ACHN (cell line): ENCODE measurements at regions not wholly inside any gene's neighbourhood (a gene's known extent, or its start where the extent isn't known, plus 50 kb on each side); places are given as distances from the start of the nearest gene placed in this dataset.
A peak's percentile ranks its signal among the peaks of the same experiment; 100 is the strongest.
"Not testable (repeated sequence)": the region's sequence is repeated elsewhere in the genome, so short reads cannot be mapped to it uniquely, and the experiment has no call there.

Experiments
- DNase-seq: peaks from one replicate; pipeline ENCODE4 v3.0.0-alpha.2; 2015
- in situ Hi-C: cut with HindIII; loops from 2 replicates; pipeline ENCODE4 v1.10.0; 2017; ENCODE audit warnings: low sequenced_read_pairs, low pct_ligation_motif_present, low pct_unique_long_range_greater_than_20kb

DNA sequence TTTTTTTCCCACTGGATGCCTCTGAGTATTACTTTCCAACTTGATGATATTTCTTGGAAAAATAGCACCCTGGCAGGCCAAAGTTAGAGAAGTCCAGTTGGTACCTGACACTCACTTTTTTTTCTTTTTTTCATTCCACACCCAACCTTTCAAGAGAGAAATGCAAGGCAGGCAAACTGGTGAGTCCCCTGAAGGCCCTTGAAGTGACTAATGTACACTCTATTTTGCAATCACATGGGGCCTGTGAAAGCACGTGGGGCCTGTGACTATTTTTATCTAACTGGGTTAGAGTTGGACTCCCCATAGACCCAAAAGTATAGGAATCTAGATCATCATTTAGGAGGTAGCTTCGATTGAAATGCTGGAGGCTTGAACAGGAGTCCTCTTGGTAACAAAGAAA, 316.7 kb downstream of the CHL1 start:
- DNase-seq, result no peak
- in situ Hi-C loops, result no loop called here

DNA sequence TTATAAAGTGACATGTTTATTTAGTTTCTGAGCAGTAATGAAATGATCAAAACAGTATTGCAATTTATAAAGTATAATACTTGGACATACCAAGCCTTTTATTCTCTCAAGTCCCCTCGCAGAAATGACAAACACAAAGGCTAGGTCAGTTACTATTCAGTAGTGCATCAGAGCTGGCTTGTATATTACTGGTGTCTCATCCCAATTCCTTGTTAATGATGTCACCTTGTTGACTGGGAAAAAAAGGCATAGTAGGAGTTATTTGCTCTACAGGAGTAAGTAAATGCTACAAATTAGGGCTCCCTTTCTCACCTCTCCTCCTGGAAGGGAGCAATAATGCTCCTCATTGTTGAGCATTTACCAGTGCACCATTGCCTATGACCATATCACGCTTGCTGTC, 317.6 kb downstream of the CHL1 start:
- in situ Hi-C loops, result no loop called here
- no peak for DNase-seq

DNA sequence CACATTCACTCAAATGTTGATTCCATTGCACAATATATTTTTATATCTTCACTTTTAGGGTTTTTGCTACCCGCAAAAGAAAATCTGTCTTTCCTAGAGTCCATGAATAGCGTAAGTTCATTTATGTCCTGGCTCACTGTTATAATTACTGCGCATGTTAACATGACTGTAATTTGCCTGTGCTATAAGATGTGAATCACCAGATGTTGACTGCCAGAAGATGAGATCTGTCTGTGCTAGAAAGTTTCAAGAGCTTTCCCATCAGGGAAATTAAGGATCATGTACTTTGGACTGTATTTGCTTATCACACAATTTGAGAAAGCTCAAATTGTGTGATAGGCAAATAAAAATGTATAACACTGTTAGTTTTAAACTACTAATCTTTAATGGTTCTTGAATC, 322.5 kb downstream of the CHL1 start:
- in situ Hi-C loops, result no loop called here
- no peak for DNase-seq

DNA sequence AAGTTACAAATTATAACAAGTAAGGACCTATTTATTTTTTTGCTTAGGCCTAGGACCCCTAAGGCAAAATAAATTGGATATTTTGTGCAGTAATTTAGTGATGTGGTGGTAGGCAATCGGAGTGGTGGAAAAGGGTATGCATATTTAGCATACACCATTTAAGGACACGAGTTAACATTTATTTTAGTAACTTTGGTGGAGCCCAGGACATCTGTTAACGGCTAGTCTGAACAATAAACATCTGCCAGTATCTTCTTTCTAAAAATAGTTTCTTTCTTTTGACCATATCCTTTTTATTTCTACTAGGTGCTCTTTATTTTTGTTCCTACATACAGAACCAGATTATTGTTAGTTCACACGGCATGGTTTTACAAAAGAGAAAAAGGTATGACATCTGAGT, 326.3 kb downstream of the CHL1 start:
- no peak for DNase-seq
- in situ Hi-C loops, result no loop called here

DNA sequence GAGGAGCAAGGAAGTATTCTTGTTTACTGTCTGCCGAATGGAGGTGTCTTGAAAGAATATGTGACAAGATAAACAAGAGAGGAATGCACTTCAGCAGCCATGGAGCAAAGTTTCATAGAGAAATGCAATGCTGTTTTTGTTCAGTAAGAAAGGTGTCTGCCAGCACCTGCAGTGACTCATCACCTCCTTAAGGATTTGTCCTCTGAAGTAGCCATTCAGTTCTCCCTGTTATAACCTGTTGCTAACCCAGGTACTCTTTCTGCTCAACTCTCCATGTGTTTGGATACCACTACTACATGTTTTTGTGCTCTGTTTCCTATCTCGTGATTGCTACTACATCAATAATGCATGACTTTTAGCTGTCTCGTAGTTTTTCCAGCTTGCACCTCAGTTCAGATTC, 328.9 kb downstream of the CHL1 start:
- in situ Hi-C loops, result no loop called here
- no peak for DNase-seq

DNA sequence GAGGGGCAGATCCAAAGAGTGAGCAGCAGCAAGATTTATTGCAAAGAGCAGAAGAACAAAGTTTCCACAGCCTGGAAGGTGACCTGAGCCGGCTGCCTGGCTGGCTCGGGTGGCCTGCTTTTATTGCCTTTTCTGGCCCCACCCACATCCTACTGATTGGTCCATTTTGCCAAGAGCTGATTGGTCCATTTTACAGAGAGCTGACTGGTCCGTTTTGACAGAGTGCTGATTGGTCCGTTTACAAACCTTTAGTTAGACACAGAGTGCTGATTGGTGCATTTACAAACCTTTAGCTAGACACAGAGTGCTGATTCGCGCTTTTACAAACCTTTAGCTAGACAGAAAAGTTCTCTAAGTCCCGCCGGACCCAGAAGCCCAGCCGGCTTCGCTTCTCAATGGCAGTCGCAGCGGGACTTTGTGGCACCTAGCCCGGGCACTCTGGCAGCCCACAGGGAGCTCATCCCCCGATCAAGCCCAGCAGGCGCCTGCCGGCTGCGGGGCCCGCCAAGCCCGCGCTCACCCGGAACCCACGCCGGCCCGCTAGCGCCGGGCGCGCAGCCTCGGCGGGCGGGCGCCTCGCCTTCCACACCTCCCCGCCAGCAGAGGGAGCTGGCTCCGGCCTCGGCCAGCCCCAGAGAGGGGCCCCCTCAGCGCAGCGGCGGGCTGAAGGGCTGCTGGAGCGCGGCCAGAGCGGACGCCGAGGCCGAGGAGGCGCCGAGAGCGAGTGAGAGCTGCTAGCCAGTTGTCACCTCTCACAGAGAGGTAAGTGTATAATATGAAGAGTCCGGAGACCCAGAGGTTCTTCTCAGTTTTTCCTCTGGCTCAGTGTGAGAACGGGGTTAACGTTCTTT, 339.2 kb downstream of the CHL1 start:
- in situ Hi-C loops, result no loop called here
- DNase-seq, result peak; percentile 86

DNA sequence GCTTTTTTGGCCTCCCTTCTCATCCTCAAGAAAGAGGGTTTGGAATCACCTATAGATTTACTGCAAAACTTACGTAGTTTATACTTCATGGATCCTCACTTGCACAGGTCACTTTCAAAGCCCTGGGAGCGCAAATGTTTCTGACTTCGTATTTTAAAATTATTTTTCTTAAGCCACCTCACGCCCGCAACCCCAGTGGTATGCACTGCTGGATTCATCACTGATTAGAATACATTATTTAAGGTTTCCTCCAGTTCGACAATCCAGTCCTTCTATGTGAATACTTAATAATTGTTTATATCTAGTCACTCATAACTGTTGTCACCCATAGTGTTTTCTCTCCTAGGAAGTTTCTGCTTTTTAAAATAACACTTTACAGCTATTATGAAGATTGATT, 339.9 kb downstream of the CHL1 start:
- peak; percentile 2 for DNase-seq
- in situ Hi-C loops, result no loop called here

DNA sequence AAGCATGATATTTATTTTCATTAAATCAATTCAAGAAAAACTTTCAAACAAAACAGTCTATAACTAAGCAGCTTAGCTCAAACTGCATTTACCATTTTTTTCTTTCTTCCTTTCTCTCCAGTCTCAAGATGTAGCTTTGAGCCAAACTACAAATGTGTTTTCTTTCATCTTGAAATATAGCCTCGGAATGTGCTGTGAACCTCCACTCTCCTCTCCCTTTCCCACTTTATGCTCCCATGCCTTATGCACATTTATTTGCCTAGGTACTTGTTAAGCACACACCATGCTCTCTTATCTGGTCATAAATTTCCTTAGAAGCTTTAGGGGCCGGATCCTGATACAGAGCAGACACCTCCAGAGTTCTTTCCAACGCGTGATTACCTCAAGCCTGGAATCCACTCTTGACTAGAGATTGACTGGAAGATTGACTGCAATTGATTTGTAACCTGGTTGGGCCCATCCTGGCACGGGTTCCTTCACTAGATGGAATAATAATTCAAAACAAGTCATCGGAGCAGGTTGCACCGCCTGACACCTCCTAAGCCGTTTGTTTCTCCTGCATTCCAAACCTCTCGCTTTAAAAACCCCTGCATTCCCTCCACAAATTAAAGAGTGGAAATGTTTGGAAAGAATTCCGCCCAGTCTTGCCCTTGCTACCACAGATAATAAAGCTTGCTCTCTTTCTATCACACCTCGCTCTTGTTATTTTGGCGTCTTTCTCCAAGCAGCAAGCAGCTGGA, 344.7 kb downstream of the CHL1 start:
- in situ Hi-C loops, result no loop called here
- no peak for DNase-seq

DNA sequence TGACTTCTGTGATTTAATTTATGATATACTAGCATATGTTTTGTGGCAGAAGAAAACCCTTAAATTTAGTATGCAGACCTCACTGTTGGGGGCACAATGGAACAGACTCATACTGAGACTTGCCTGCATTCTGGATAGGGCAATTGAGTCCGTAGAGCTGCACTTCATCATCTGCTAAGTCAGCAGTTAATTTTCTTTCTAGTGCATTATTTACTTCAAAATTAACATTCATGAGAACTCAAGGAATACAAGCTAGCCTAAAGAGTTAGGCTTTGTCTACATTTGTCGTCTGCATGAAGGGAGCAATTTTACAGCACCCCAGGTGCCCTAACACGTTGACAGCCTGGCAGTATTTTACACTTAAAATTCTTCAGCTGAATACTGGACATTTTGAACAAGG, 345.5 kb downstream of the CHL1 start:
- no peak for DNase-seq
- in situ Hi-C loops, result no loop called here

DNA sequence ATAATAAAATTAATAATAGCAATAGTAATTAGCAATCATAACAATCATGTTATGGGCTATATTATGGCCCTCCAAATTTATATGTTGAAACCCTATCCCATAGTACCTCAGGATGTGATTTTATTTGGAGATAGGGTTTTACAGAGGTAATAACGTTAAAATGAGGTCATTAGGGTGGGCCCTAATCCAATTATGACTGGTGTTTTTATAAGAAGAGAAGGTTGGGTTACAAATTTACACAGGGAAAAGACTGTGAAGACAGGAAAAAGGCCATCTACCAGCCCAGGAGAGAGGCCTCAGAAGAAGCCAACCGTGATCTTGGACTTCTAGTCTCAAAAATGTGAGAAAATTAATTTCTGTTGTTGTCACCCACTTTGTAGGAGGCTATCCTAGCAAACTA, 353.1 kb downstream of the CHL1 start:
- in situ Hi-C loops, result no loop called here
- no peak for DNase-seq

DNA sequence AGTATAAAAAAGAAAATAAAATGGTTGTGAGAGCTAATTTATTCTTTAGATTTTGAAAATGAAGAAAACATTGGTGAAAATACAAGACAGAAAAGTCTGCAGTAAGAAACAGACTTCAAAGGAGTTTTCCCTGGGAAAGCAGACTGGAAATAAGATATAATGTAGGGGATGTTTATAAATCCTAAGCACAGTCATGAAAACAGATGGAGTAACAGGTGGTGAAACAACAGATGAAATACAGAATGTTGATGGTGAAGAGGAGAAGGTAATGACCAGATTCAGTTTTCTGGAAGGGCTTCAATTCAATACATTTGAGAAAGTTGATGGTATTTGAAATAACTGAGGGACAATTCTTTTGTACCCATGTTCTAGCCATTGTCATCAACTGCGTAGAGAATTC, 353.9 kb downstream of the CHL1 start:
- in situ Hi-C loops, result no loop called here
- DNase-seq, result no peak

DNA sequence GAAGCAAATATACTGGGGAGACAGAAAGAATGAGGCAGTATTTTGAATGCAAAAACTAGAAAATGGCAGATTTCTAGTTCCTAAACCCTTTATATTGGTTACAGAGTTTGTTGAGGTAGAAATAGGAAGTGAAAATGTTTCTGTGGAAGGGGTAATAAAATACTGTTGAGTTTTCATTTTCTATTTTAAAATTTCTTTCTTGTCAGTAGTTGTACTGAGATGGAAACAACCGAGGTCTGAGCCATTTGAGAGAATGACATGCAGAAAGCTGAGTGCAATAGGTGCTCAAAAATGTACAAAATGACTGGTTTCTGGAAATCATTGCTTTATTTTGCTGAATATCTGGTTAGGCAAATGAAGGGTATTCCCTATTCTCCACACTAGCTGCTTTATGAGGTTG, 361.4 kb downstream of the CHL1 start:
- in situ Hi-C loops, result no loop called here
- DNase-seq, result no peak

DNA sequence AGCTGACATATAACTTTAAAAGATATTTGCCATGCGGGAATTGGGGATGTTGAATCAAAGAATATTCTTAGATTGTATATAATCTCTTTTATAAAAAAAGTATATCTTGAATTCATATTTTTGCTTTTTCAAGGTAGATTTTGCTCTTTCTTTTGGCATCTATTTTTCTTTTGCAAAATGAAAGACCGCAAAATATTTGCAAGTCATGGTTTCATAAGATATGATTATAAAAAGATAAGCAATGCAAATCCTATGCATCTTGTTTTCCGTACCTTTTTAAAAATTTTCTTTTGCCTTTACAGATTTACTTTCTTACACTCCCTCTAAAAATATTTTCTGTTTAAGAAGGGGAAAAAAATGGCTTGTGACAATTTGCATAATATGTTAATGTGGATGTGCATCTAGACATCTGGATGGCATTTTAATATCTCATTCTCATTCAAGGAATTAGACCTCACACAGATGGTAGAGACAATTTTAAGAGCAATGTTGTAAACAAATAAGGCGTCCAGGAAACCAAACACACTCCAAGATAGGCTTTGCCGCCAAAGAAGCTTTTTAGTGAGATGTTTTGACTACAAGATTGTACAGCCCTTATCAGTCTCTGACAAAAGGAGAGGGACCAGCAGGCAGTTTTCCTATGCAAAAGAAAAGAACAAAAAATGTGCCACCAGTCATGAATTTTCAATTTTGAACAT, 371.1 kb downstream of the CHL1 start:
- no peak for DNase-seq
- in situ Hi-C loops, result no loop called here

DNA sequence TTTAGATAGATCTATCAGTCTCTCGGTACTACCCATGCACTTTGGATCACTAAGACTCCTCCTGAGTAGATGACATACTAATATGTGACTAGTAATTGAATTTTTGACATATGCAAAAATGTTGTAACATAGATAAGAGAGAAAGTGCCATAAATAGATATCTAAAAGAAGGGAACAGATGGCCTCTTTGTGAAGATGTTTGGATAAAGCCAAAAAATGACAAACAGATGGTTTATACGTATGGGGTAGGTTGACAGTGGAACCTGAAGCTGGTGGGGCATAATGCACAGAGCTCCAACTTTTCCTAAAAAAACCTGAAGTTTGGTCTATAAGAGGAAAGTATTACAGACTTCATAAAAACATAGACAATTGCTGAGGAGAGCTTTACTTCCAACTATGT, 383.0 kb downstream of the CHL1 start:
- in situ Hi-C loops, DNase-seq: not testable (repeated sequence)

DNA sequence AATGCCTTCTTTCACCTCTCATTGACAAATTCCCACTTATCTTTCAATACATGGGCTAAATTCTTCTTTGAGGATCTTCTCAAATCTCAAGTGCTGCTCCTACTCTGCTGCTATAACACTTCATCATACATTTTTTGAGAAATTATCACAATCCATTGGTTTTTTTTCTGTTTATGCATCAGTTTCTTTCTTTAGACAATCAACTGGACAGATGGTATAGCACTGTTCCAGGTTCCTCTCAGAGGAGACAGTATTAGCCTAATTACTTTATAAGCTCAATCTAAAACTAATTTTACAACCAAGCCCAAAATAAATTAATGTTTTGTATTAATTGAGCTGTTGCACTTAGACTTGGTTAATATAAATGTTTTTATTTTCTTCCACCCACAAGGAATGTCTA, 392.5 kb downstream of the CHL1 start:
- in situ Hi-C loops, result not testable (repeated sequence)

DNA sequence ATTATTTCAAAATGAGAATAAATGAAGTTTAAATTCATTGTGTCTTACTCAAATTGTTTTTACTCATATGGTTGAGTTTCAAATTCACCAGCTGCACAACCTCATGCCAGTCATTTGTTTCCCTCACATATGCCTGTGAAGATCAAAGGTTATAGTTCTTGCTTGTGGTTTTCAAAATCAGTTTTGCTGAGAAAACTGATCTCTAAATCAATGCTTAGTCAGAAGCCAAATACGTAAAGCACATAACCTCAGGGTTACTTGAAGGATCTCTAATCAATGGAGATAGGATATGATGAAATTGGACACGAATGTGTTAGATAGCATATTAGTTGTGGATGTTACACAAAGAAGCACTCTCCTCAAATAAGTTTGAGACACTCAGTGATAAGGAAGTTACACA, 400.7 kb downstream of the CHL1 start:
- DNase-seq, in situ Hi-C loops: not testable (repeated sequence)

More for the DNA sequence above, 392.5 kb downstream of the CHL1 start:
- DNase-seq, result not testable (repeated sequence)

DNA sequence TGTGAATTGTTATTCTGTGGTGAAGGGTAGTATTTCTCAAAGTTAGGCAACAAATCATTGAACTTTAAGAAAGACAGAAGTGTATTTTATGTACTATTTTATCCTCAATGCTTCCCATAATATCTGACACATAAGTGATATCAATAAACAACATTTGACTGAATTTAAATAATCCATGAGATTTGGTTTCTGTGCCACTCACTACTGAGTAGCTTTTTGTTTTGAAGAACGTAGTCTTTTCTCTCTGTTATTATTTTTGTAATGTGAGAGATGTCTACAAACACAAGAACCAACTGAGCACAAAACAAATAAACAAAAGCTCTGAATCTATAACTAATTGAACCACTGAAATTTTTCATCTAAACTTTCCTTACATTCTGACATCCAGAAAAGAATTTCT, 401.2 kb downstream of the CHL1 start:
- in situ Hi-C loops, DNase-seq: not testable (repeated sequence)

DNA sequence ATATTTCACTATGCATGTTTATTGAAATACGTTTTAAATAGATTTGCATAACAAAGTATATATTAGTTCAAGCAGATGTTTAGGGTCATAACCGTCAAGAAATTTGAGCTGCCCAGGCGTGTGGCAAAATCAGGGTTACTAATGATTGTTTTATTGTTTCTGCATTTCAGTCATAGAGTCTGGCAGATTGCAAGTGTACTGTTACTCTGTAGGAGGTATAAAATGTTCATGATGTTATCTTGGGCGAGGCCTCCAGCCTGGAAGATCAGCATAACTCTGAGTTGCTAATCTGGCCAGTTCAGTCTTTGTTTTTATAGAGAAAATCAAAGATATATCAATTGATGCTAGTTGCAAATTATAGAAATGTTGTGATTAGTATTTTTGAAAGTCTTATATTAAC, 410.9 kb downstream of the CHL1 start:
- in situ Hi-C loops, result not testable (repeated sequence)

DNA sequence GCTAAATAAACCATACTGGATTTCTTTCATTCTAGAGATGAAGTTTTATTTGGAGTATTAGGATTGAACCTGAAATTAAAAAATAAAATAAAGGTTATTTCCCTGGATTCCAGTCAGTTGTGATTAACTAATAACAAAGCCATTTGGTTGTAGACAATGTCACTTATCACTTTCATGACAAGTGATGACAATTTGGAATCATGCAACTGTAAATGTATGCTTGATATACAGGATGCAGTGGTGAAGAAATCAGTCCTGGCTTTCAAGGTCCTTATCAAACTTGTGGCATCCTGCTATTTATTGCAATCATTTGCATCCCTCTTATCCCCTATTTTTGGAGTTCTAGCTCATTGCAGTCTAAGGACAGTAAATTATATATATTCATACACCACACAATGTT, 425.2 kb downstream of the CHL1 start:
- in situ Hi-C loops, result no loop called here
- DNase-seq, result no peak

More for the DNA sequence above, 410.9 kb downstream of the CHL1 start:
- not testable (repeated sequence) for DNase-seq
